H54 (cell line): ENCODE measurements at regions not wholly inside any gene's neighbourhood (a gene's known extent, or its start where the extent isn't known, plus 50 kb on each side); places are given as distances from the start of the nearest gene placed in this dataset.
A peak's percentile ranks its signal among the peaks of the same experiment; 100 is the strongest.

Experiments used
- DNase-seq: peaks from one replicate; pipeline ENCODE4 v3.0.0; 2011; ENCODE audit warnings: low spot score, mixed read lengths; ENCODE audit not compliant: insufficient read length
- FAIRE-seq: peaks from 3 replicates; lab custom pipeline; 2011; peaks lifted over from hg19 to GRCh38; lab: Jason Lieb, UNC
- POLR2A ChIP-seq: IDR thresholded peaks from 2 replicates; pipeline ENCODE4 v1.6.1; 2011; ENCODE audit warnings: low read depth, mild to moderate bottlenecking, low read length

- no peak for DNase-seq
- FAIRE-seq: no peak
- no peak for TF ChIP-seq POLR2A
Measured at GRCh38 chr11:80086496-80087055, 645.7 kb upstream of the TENM4 start.

- no peak for TF ChIP-seq POLR2A
- no peak for FAIRE-seq
- no peak for DNase-seq
Measured at GRCh38 chr11:80085563-80085962, 644.7 kb upstream of the TENM4 start.

- FAIRE-seq: no peak
- no peak for DNase-seq
- no peak for TF ChIP-seq POLR2A
Measured at GRCh38 chr11:80084608-80085007, 643.8 kb upstream of the TENM4 start.

GRCh38 chr11:80083531-80083951 is 642.7 kb upstream of the TENM4 start:
- DNase-seq (no peak), FAIRE-seq (peak; percentile 80)
- no peak for TF ChIP-seq POLR2A

- TF ChIP-seq POLR2A: no peak
- no peak for FAIRE-seq
Measured at GRCh38 chr11:80082406-80082805, 641.6 kb upstream of the TENM4 start.

GRCh38 chr11:80077113-80077512 is 636.3 kb upstream of the TENM4 start:
- no peak for DNase-seq
- no peak for FAIRE-seq
- TF ChIP-seq POLR2A: no peak

More at GRCh38 chr11:80082406-80082805, 641.6 kb upstream of the TENM4 start:
- DNase-seq: no peak

- no peak for DNase-seq
- no peak for TF ChIP-seq POLR2A
- no peak for FAIRE-seq
Measured at GRCh38 chr11:80074837-80075236, 634.0 kb upstream of the TENM4 start.

- no peak for FAIRE-seq
- DNase-seq: no peak
- TF ChIP-seq POLR2A: no peak
Measured at GRCh38 chr11:80066291-80066690, 625.5 kb upstream of the TENM4 start.

- TF ChIP-seq POLR2A: no peak
- FAIRE-seq: no peak
- DNase-seq: no peak
Measured at GRCh38 chr11:80065086-80065485, 624.3 kb upstream of the TENM4 start.

GRCh38 chr11:80061056-80061455 is 620.2 kb upstream of the TENM4 start:
- DNase-seq (no peak), FAIRE-seq (no peak)
- TF ChIP-seq POLR2A: no peak

- FAIRE-seq (no peak), DNase-seq (no peak)
- TF ChIP-seq POLR2A: no peak
Measured at GRCh38 chr11:80054582-80055165, 613.8 kb upstream of the TENM4 start.

GRCh38 chr11:80048513-80048912 is 607.7 kb upstream of the TENM4 start:
- no peak for DNase-seq
- no peak for FAIRE-seq
- TF ChIP-seq POLR2A: no peak

- DNase-seq (no peak), FAIRE-seq (no peak)
- TF ChIP-seq POLR2A: no peak
Measured at GRCh38 chr11:80041136-80042000, 600.5 kb upstream of the TENM4 start.

- FAIRE-seq (no peak), DNase-seq (no peak)
- no peak for TF ChIP-seq POLR2A
Measured at GRCh38 chr11:80034801-80035200, 594.0 kb upstream of the TENM4 start.
